Activated CD4-positive, alpha-beta T cell treated with anti-CD3 and anti-CD28 coated beads for 4 hours (primary cell): ENCODE measurements at regions not wholly inside any gene's neighbourhood (a gene's known extent, or its start where the extent isn't known, plus 50 kb on each side); places are given as distances from the start of the nearest gene placed in this dataset.
"Not testable (repeated sequence)": the region's sequence is repeated elsewhere in the genome, so short reads cannot be mapped to it uniquely, and the experiment has no call there.

Experiments used
- DNase-seq, 2 donors: peaks; one replicate each; pipeline ENCODE4 v3.0.0-alpha.2; 2020

DNA sequence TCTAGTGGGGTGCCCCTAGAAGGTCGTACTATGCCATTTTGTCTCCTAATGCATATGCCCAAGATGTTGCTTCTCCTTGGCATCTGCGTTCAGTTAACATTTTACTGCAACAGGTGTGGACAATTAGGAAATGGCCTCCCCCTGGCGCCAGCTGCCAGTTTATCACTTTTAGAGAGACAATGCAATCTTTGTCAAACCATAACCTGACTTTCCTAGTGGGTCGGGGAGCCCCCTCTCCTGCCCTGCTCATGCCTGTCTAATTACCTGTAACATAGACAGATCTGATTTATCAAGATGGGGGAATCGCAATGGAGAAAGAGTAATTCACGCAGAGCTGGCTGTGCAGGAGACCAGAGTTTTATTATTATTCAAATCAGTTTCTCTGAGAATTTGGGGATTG lies 353.7 kb upstream of the SGO1 start:
- no peak for DNase-seq

DNA sequence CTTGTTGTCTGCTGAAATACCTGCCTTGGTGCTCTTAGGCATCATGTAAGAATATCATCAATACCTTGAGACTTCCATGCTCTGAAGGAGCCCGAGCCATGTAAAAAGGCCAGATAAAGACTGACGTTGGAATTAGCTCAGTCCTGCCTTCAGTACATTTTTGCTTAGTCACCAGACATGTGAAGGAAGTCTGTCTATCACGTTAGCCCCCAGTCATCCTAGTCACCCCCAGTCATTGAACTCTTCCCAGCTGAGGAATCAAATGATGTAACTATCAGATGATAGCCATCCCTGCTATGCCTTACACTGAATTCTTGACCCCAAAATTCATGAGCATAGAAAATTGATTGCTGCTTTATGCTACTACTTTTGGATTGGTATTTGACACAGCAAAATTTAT lies 351.2 kb upstream of the SGO1 start:
- DNase-seq: no peak

DNA sequence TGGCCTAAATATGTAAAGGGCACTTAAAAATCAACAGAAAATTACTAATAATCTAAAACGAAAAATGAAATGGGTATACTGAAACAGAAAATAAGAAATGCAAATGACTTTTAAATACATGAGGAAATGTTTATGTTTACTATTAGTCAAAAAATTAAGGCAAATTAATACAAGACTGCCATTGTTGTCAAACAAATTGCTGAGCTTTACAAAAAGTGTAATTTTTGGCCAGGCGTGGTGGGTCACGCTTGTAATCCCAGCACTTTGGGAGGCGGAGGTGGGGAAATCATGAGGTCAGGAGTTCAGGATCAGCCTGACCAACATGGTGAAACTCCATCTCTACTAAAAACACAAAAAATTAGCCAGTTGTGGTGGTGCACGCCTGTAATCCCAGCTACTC lies 343.9 kb upstream of the SGO1 start:
- DNase-seq: no peak

DNA sequence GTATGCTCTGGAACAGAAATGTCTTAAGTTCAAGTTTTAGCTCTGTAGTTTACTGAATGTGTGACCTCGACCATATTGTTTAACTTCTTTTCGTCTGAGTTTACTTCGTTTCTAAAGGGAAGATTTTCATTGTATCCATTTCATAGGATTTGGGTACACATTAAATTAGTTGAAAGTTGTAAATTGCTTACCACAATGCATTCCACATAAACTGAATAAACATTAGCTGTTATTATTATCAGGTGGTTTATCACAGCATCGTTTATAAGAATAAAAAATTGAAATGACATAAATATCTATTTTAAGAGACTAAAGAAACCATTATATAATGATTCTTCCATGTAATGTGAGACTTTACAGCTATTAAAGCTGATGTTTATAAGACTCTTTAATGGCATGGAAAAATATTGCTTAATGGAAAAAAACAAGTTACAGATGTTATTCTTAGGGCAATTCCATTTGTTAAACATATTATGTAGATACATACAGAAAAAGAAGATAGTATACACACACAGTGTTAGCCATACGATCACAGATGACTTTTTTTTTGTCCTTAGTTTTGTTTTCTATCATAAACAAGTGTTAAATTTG lies 342.3 kb upstream of the SGO1 start:
- DNase-seq: no peak

DNA sequence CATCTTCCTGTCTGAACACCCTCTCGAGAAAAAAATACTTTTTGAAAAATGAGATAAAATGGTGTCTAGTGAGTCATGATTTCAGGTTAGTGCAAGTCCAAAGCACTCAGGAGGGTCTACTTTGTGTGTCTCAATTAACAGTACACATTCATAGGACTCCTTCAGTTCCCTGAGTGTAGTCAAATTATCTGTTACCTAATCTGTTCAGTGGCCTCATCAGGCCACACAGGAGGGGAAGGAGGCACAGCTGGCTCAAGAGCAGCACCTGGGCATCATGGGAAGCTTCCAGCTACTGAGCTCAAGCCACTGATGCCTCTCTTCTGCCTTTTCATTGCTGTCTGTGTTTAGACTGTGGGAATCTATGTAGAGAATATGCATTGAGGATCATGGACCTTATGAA lies 341.4 kb upstream of the SGO1 start:
- DNase-seq: no peak

DNA sequence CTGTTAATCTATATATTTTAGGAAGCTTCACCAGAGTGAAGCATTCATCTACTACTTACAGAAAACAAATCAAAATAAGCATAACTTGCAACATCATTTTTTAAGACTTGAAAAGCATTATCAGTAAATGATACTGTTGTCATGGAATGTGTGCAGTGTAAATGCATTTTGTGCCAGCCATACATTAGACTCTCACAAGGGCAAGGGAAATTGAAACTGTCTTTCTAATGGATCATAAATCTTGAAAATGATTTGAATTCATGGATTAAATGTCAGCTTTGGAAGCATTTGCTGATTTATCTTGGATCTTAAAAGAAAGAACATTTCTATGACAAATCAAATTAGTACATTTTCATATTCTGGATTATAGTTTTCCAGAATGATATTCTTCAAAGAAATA lies 338.3 kb upstream of the SGO1 start:
- no peak for DNase-seq

DNA sequence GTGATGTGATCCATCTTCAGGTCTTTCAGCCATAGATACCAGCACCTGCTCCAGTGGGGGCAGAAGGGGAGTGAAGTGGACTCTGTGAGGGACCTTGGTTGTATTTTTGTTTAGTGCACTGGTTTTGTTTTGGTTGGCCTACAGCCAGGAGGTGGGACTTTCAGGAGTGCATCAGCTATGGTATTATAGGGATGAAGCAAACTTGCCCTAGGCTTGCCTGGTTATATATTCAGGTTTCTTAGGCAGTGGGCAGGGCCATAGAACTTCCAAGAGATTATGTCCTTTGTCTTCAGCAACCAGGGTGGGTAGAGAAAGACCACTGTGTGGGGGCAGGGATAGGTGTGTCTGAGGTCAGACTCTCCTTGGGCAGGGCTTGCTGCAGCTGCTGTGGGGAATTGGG lies 337.3 kb upstream of the SGO1 start:
- no peak for DNase-seq

DNA sequence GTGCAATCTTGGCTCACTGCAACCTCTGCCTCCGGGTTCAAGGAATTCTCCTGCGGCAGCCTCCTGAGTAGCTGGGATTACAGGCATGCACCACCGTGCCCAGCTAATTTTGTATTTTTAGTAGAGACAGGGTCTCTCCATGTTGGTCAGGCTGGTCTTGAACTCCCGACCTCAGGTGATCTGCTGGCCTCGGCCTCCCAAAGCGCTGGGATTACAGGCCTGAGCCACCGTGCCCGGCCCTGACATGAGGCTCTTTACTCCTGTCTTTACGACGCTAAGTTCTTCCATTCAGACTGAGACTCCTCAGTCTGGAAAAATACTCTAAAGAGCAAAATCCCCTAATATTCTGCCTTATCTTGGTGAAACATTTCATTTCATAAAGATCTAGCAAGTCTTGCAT lies 331.3 kb upstream of the SGO1 start:
- DNase-seq: not testable (repeated sequence)

DNA sequence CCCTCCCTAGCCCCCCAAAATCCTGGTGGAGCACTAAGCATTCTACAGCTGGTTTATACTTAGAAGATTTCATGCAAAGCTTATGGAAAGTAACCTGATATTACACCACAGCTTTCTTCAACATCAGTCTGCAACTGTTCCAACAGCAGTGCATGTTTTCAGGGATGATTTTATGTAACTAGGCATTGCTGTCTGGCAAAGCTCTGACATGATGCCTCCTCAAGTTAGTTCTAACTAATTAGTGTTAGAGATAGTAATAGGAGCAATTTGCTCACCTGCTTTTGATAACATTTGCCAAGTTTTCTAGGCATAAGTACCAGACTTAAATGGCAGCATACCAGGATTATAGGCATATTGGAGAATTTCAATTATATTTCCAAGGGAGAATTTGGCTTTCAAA lies 330.3 kb upstream of the SGO1 start:
- no peak for DNase-seq

DNA sequence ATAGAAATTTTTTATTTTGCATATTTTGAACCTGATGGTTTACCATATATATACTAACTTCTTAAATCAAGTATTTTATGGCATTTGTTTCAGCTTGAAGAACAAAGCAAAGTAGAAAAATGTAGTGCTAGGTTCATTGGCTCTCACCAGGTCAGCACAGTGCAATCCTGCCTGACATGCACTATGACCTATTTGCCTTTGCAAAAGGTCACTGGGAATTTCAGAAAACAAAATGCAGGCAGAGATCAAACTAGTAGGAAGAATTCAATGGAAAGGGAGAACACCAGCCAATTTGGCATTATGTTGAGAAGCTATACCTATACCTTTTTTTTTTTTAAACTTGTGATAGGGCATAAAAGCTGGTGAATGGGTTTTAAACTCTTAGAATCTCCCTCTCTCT lies 329.8 kb upstream of the SGO1 start:
- DNase-seq: no peak

DNA sequence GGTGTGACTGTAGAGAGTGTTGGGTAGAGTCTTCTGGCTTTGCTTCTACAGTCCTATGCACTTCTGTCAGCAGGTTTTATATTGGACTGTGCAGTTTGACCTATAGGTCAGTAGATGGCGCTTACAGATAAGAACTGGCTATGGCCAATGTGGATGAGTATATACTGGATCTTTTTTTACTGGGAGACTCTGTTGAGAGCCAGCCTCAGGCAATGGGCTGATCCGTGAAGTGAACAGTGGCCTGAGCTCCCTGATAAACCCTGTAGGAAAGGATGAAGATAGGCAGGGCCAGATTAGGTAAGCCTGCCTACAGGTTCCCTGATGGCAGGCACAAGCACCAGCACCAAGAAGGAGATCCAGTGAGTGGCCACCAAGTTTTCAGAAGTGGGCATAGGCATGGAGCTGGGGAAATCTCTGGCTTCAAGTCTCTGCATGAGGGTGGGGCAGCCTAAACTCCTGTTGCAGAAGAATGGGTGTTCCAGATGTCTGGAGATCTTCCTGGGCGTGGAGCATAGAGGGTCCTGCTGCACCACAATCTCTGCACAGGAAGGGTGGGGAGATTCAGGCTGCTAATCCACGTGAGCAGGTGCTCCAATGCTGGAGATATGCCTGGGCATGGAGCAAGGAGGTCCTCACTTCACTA lies 326.0 kb upstream of the SGO1 start:
- DNase-seq: no peak

DNA sequence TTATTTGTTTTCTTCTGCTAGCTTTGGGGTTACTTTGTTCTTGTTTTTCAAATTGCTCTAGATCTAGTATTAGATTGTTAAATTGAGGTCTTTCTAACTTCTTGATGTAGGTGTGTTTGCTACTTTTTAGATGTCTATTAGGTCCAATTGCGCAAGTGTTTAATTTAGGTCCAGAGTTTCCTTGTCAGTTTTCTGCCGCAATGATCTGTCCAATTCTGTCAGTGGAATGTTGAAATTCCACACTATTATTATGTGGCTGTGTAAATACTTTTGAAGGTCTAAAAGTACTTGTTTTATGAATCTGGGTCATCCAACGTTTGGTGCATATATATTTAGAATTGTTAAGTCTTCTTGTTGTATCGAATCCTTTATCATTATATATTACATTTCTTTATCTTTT lies 324.4 kb upstream of the SGO1 start:
- no peak for DNase-seq

DNA sequence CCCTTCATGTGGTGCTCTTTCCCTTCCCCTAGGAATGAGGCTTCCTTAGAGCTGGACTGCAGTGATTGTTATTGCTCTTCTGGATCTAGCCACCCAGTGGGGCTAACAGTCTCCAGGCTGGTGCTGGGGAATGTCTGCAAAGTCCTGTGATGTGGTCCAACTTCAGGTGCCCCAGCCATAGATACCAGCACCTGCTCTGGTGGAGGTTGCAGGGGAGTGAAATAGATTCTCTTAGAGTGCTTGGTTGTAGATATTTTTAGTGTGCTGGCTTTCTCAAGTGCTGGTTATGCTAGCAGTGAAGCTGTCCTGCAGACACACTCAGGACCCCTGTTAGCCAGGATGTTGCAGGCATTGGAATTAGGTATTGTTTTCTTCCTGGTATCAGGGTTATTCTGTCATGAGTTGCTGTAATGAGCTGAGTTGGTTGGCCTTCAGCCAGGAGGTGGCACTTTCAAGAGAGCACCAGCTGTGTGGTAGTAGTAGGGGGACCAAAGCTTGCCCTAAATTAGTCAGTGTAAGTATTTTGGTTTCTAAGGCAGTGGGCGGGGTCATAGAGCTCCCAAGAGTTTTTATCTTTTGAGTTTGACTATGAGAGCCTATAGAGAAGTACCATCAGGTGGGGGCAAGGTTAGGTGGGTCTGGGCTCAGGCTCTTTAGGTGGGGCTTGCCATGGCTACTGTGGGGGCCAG lies 317.5 kb upstream of the SGO1 start:
- no peak for DNase-seq

DNA sequence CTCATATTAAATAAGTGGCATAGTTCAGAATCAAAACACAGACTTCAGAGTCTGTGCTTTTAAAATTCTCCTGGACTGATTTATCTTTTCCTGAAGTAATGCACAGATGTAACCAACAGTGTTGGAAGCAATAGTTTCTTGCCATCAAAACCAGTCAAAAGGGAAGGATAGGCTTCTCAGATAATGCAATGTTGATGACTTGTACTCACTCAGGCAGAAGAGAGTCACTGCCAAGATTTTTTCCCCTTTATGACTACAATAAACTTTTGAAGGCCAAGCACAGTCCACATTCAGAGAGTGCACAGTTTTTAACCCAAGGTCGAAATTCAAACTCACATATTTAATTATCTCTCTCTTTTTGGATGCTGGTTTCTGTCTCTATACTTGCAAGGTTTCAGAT lies 305.0 kb upstream of the SGO1 start:
- DNase-seq: no peak

DNA sequence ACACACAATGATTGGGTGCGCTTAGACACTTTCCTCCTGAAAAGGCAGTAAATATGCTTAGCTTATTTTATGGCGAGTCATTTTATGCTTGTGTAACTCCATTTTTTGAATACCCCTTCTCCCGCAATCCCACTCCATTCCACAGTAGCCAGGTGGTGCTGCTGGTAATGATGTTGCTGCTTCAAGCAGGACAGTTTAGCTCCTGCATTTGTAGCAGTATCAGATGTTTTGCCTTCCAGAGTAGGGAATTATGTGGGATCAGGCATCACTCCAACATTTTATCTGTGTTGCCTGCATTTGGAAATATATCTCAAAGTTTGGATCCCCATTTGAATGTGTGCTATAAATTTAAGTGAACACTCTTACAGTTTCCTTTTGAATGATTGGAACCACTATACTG lies 302.1 kb upstream of the SGO1 start:
- no peak for DNase-seq

DNA sequence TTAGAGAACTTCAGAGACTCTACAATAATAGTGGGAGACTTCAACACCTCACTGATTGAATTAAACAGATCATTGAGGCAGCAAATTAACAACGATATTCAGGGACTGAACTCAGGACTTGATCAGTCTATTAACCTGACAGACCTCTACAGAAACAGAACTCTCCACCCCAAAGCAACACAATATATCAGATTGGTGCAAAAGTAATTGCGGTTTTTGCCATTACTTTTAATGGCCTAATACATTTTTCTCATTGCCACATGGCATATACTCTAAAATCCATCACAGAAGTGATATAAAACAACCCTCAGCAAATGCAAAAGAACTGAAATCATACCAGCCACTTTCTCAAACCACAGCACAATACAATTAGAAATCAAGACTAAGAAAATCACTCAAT lies 298.1 kb upstream of the SGO1 start:
- no peak for DNase-seq

DNA sequence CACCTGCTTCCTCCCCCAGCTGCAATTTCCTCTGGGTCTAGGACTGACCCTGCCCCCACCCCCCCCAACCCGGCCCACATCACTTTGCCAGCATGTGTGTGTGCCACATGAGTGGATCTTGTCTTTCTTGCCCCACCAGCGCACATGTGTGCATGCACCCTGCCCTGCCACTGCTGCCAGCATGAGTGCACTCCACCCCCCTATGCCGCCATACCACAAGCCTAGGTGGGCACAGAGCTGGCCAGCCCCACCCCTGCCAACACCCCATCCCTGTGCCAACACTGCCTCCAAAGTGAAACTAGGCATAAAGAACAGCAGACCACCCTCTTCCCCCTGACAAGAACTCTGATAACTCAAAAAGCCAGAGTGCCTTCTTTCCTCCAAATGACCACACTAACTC lies 296.3 kb upstream of the SGO1 start:
- no peak for DNase-seq

DNA sequence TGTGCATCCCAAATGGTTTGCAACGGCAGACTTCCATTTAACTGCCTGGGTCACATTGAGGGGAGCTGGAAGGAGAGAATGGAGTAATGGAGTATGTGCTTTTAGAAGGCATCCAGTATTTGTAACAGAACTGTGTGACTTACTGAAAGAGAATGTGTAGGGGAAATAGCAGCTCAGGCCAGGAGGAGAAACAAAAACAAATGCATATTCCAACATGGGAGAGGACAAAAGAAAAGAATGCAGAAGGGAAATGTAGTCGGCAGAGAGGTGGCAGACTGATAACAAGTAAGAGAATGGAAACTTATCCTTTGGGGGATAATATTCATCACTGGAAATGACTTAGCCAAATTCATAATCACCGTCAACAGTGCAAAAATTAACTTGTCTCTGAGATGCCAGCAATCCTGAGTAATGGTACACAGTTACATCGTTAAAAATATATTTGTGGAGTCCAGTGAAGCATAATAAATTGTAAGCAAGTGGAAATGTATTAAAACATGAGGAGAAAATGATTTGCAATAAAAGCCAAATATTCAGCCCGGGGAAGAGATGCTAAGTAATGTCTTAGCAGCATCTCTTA lies 294.9 kb upstream of the SGO1 start:
- no peak for DNase-seq

DNA sequence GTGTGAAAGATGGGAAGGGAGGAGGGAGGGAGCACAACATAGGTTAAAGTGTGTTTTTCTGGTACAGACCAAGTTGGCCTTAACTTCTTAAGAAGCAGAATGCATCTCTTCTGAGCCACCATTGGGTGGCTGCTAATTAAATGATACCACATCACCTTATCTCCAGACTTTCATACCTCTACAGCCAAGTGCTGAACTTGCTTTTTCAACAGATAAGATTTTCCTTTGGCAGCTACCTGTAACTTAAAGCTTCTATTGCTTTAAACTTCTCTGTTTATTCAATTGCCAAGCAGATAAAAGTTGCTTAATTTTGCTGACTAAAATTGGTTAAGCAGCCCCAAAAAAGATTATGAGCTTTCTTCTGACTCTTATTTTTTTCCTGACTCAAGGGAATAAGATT lies 292.4 kb upstream of the SGO1 start:
- no peak for DNase-seq

DNA sequence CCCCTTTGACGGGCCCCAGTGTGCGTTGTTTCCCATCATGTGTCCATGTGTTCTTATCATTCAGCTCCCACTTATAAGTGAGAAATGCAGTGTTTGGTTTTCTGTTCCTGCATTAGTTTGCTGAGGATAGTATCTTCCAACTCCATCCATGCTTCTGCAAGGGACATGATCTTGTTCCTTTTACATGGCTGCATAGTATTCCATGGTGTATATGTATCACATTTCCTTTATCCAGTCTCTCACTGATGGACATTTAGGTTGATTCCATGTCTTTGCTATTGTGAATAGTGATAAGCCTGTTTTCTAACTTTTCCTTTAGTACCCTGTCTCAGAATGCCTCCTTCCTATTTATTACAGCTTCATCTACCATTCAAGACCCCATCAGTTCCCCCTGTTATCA lies 278.2 kb upstream of the SGO1 start:
- not testable (repeated sequence) for DNase-seq

DNA sequence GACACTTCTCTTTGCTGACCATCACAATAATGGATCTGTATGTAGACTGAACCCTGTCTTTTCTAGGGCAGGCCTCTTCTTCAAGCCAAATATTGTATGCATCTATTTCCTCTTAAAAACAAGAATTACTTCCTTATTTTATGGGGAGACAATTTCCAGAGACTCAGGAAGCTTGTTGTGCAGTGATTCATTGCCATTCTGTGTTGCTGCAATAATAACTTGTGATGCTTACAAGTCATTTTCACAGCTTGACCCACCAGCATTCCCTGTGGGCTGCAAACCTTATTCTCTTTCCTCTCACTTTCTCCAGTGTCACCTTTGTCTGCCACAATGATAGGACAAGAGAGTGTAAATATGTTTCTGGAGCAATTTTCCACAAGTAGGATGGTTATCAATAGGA lies 276.7 kb upstream of the SGO1 start:
- no peak for DNase-seq

DNA sequence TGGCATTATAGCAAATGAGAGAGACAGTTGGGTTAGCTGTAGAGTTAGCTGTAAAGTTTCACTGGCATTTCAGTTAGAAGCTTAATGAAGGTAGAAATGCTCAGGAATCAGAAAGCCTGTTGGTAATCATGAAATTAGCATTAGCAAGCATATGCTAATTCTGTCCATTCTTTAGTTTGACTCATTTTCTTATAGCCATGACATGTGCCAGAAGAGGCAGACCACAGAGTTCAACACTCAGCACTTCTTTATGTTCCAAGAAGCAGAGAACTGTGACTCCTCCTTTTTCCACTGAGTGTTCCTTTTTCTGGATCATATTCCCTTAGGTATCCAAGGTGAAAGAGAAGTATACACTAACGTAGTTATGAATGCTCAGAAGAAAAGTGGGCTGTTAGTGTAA lies 276.2 kb upstream of the SGO1 start:
- no peak for DNase-seq

DNA sequence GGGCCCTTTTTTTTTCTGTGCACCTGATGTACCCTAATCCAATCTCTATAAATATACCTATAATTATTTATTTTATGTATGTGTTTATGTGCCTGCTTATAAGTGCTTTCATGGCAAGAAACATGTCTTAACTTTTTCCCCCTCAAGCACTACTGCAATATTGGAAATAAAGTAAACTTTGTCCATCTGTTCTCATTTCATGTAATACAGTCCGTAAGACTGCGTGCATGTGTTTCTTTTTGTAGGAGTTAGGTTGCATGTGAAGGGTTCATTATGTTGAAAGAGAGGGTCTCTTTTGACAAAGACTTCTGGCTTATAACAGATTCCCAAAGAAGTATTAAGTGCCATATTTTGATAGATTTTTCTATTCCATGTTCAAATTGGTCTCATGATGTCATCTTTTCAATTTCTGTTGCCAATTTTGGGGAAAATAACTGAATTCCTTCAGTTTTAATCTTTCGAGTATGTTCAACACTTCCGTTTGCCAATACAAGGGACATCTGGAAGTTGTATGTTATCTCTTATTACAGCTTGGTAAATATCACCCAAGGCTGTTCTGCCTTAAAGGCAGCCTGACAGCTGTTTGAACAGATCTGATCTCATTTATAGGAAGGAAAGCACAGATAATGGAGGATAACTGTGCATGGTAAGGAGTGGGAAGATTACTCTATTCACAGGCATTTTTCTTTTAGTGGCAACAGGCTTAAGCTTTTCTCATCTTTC lies 273.1 kb upstream of the SGO1 start:
- no peak for DNase-seq

DNA sequence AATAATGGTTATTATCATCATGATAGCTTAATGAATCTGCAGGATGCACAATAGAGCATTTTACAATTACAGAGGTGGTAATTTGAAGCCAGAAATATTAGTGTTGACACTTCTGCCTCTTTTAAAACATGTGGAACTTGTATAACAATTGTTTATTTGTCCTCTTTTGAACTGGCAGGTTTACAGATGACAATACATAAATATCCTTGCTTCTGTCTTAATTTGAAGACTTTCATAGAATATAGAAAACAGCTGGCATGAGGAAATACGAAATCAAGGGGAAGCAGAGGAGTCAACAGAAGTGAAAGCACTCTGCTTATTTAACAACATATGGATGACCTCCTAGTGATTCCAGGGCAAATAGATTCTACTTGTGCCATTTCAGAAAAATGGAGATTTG lies 270.5 kb upstream of the SGO1 start:
- no peak for DNase-seq
